Neural progenitor cell (in vitro differentiated cells): ENCODE measurements at regions not wholly inside any gene's neighbourhood (a gene's known extent, or its start where the extent isn't known, plus 50 kb on each side); places are given as distances from the start of the nearest gene placed in this dataset.
A peak's percentile ranks its signal among the peaks of the same experiment; 100 is the strongest.

ENCODE experiments used
- EZH2 ChIP-seq: fragments of 200-600 bp; sonication (generic); IDR thresholded peaks from 2 replicates; pipeline ENCODE4 v1.6.1; 2017; ENCODE audit warnings: antibody characterized with exemption, mild to moderate bottlenecking, moderate library complexity
- EZH2phosphoT487 ChIP-seq: fragments of 200-600 bp; sonication (generic); IDR thresholded peaks from 2 replicates; pipeline ENCODE4 v1.6.1; 2017; ENCODE audit warnings: antibody characterized with exemption
- TF ChIP-seq, protein P1 (sequence below): fragments of 200-600 bp; sonication (generic); IDR thresholded peaks from 2 replicates; pipeline ENCODE4 v1.5.1; 2017; ENCODE audit warnings: antibody characterized with exemption, mild to moderate bottlenecking

DNA sequence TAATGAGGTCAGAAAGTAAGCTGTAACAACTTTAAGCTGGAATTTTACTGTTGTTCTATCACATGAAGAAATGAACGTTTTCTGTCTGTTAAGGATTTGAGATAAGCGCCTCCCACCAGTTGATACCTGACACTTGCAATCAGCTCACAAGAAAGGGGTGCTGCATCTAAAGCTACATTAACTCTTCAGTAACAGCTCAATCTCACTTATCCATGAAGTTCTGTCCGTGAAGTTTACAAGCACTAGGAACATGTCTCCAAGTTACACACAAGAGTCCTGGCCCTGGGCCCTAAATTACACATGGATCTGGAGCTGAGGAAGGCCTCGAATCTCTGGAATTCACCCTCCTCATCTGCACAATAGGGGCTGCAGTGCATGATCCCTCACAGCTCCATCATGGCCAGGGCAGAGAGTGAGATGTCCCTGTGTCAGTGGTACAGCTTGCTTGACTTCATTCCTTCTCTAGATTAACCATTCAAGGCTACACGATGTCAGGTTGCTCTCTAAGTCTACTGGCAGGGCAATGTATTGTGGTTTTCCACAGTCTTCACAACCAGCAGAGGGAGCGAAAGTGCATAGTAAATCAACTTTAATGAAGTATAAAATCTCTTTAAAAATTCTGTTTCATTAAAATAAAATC, 182.4 kb upstream of the MCHR2 start:
- TF ChIP-seq, protein P1, sequence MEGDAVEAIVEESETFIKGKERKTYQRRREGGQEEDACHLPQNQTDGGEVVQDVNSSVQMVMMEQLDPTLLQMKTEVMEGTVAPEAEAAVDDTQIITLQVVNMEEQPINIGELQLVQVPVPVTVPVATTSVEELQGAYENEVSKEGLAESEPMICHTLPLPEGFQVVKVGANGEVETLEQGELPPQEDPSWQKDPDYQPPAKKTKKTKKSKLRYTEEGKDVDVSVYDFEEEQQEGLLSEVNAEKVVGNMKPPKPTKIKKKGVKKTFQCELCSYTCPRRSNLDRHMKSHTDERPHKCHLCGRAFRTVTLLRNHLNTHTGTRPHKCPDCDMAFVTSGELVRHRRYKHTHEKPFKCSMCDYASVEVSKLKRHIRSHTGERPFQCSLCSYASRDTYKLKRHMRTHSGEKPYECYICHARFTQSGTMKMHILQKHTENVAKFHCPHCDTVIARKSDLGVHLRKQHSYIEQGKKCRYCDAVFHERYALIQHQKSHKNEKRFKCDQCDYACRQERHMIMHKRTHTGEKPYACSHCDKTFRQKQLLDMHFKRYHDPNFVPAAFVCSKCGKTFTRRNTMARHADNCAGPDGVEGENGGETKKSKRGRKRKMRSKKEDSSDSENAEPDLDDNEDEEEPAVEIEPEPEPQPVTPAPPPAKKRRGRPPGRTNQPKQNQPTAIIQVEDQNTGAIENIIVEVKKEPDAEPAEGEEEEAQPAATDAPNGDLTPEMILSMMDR, result peak; percentile 52
- no peak for TF ChIP-seq EZH2
- no peak for TF ChIP-seq EZH2phosphoT487
